ENCODE measurements at regions not wholly inside any gene's neighbourhood (a gene's known extent, or its start where the extent isn't known, plus 50 kb on each side); places are given as distances from the start of the nearest gene placed in this dataset.
"Not testable (repeated sequence)": the region's sequence is repeated elsewhere in the genome, so short reads cannot be mapped to it uniquely, and the experiment has no call there.

- Mint-ChIP-seq H3K4me3 (peak overlapping the region; percentile 94 to 97 (median 95)), H3K4me1 (peaks cover 10 to 14% of the 10 kb centered on the region in 2 donors), H3K27ac (peak overlapping the region; percentile 87 to 96 (median 88))
- DNase-seq: peak; percentile 52 to 54 (median 52)
- not testable (repeated sequence) for H3K27me3 Mint-ChIP-seq (ENCODE audit: low read depth in 3 of 3); H3K36me3 Mint-ChIP-seq; H3K9me3 Mint-ChIP-seq
These were observed 121.3 kb upstream of the ANKH start for GRCh38 chr5:14992751-14993458.

- H3K36me3 Mint-ChIP-seq: no peaks in the 10 kb centered on the region
- H3K4me3 Mint-ChIP-seq: no peak overlapping the region
- DNase-seq: no peak
- no peaks in the 10 kb centered on the region for H3K9me3 Mint-ChIP-seq
- peaks cover 23 to 27% of the 10 kb centered on the region in 2 donors for H3K4me1 Mint-ChIP-seq
- no peak overlapping the region for H3K27ac Mint-ChIP-seq
- peaks cover 0 to 2% (median 0%) of the 10 kb centered on the region in 3 donors for H3K27me3 Mint-ChIP-seq (ENCODE audit: low read depth in 3 of 3)
These were observed 116.6 kb upstream of the ANKH start for GRCh38 chr5:14988223-14988622.

- Mint-ChIP-seq H3K36me3 (no peaks in the 10 kb centered on the region), H3K27me3 (ENCODE audit: low read depth in 3 of 3) (peaks cover 0 to 2% (median 0%) of the 10 kb centered on the region in 3 donors), H3K27ac (no peak overlapping the region), H3K4me3 (no peak overlapping the region), H3K9me3 (no peaks in the 10 kb centered on the region), H3K4me1 (peaks cover 15 to 17% of the 10 kb centered on the region in 2 donors)
- DNase-seq: no peak
These were observed 114.8 kb upstream of the ANKH start for GRCh38 chr5:14986413-14986812.

- peaks cover 15 to 17% of the 10 kb centered on the region in 2 donors for H3K4me1 Mint-ChIP-seq
- no peaks in the 10 kb centered on the region for H3K9me3 Mint-ChIP-seq
- no peak overlapping the region for H3K27ac Mint-ChIP-seq
- H3K36me3 Mint-ChIP-seq: no peaks in the 10 kb centered on the region
- DNase-seq: no peak
- no peak overlapping the region for H3K4me3 Mint-ChIP-seq
- peaks cover 0 to 2% (median 0%) of the 10 kb centered on the region in 3 donors for H3K27me3 Mint-ChIP-seq (ENCODE audit: low read depth in 3 of 3)
These were observed 112.3 kb upstream of the ANKH start for GRCh38 chr5:14983666-14984441.

- Mint-ChIP-seq H3K4me1 (peaks cover 15 to 17% of the 10 kb centered on the region in 2 donors), H3K36me3 (no peaks in the 10 kb centered on the region), H3K4me3 (no peak overlapping the region), H3K9me3 (no peaks in the 10 kb centered on the region), H3K27me3 (ENCODE audit: low read depth in 3 of 3) (no peaks in the 10 kb centered on the region), H3K27ac (no peak overlapping the region)
- DNase-seq: no peak
These were observed 109.1 kb upstream of the ANKH start for GRCh38 chr5:14980698-14981097.

- H3K4me3 Mint-ChIP-seq: no peak overlapping the region
- no peaks in the 10 kb centered on the region for H3K36me3 Mint-ChIP-seq
- no peaks in the 10 kb centered on the region for H3K4me1 Mint-ChIP-seq
- H3K9me3 Mint-ChIP-seq: no peaks in the 10 kb centered on the region
- DNase-seq: no peak
- H3K27me3 Mint-ChIP-seq (ENCODE audit: low read depth in 3 of 3): no peaks in the 10 kb centered on the region
- H3K27ac Mint-ChIP-seq: no peak overlapping the region
These were observed 105.6 kb upstream of the ANKH start for GRCh38 chr5:14977058-14977685.

- no peaks in the 10 kb centered on the region for H3K4me1 Mint-ChIP-seq
- H3K36me3 Mint-ChIP-seq: no peaks in the 10 kb centered on the region
- no peak overlapping the region for H3K4me3 Mint-ChIP-seq
These were observed 104.9 kb upstream of the ANKH start for GRCh38 chr5:14976486-14976885.

GRCh38 chr5:14971873-14972272 is 100.3 kb upstream of the ANKH start:
- H3K36me3 Mint-ChIP-seq: no peaks in the 10 kb centered on the region
- no peaks in the 10 kb centered on the region for H3K4me1 Mint-ChIP-seq
- no peaks in the 10 kb centered on the region for H3K9me3 Mint-ChIP-seq
- no peak overlapping the region for H3K27ac Mint-ChIP-seq
- H3K27me3 Mint-ChIP-seq (ENCODE audit: low read depth in 3 of 3): peaks cover 0 to 9% (median 0%) of the 10 kb centered on the region in 3 donors
- DNase-seq: no peak
- no peak overlapping the region for H3K4me3 Mint-ChIP-seq

More at GRCh38 chr5:14976486-14976885, 104.9 kb upstream of the ANKH start:
- DNase-seq: no peak
- Mint-ChIP-seq H3K27me3 (ENCODE audit: low read depth in 3 of 3) (no peaks in the 10 kb centered on the region), H3K9me3 (no peaks in the 10 kb centered on the region), H3K27ac (no peak overlapping the region)

- H3K4me1 Mint-ChIP-seq: no peaks in the 10 kb centered on the region
- H3K36me3 Mint-ChIP-seq: no peaks in the 10 kb centered on the region
- no peaks in the 10 kb centered on the region for H3K9me3 Mint-ChIP-seq
- no peak overlapping the region for H3K4me3 Mint-ChIP-seq
- peaks cover 3 to 9% (median 4%) of the 10 kb centered on the region in 3 donors for H3K27me3 Mint-ChIP-seq (ENCODE audit: low read depth in 3 of 3)
- no peak for DNase-seq
- no peak overlapping the region for H3K27ac Mint-ChIP-seq
These were observed 97.2 kb upstream of the ANKH start for GRCh38 chr5:14968796-14969195.

- H3K4me1 Mint-ChIP-seq: no peaks in the 10 kb centered on the region
- no peak for DNase-seq
- H3K9me3 Mint-ChIP-seq: no peaks in the 10 kb centered on the region
- H3K4me3 Mint-ChIP-seq: no peak overlapping the region
- no peaks in the 10 kb centered on the region for H3K36me3 Mint-ChIP-seq
- no peak overlapping the region for H3K27ac Mint-ChIP-seq
- H3K27me3 Mint-ChIP-seq (ENCODE audit: low read depth in 3 of 3): peaks cover 3 to 9% (median 4%) of the 10 kb centered on the region in 3 donors
These were observed 95.6 kb upstream of the ANKH start for GRCh38 chr5:14967166-14967565.

- Mint-ChIP-seq H3K27ac (no peak overlapping the region), H3K36me3 (no peaks in the 10 kb centered on the region), H3K4me3 (no peak overlapping the region), H3K9me3 (no peaks in the 10 kb centered on the region), H3K27me3 (ENCODE audit: low read depth in 3 of 3) (peaks cover 4 to 5% (median 5%) of the 10 kb centered on the region in 3 donors), H3K4me1 (no peaks in the 10 kb centered on the region)
- DNase-seq: no peak
These were observed 94.2 kb upstream of the ANKH start for GRCh38 chr5:14965815-14966214.

GRCh38 chr5:14962604-14963003 is 91.0 kb upstream of the ANKH start:
- Mint-ChIP-seq H3K4me3 (no peak overlapping the region), H3K4me1 (no peaks in the 10 kb centered on the region), H3K9me3 (no peaks in the 10 kb centered on the region), H3K27ac (no peak overlapping the region), H3K36me3 (no peaks in the 10 kb centered on the region), H3K27me3 (ENCODE audit: low read depth in 3 of 3) (peaks cover 1 to 6% (median 5%) of the 10 kb centered on the region in 3 donors)
- DNase-seq: no peak

- Mint-ChIP-seq H3K27me3 (ENCODE audit: low read depth in 3 of 3) (peaks cover 0 to 6% (median 2%) of the 10 kb centered on the region in 3 donors), H3K9me3 (no peaks in the 10 kb centered on the region), H3K27ac (no peak overlapping the region), H3K4me1 (no peaks in the 10 kb centered on the region), H3K4me3 (no peak overlapping the region), H3K36me3 (no peaks in the 10 kb centered on the region)
- DNase-seq: no peak
These were observed 88.5 kb upstream of the ANKH start for GRCh38 chr5:14960120-14960462.

GRCh38 chr5:14959399-14960119 is 88.0 kb upstream of the ANKH start:
- DNase-seq: no peak
- Mint-ChIP-seq H3K36me3 (no peaks in the 10 kb centered on the region), H3K4me3 (no peak overlapping the region), H3K4me1 (no peaks in the 10 kb centered on the region), H3K27me3 (ENCODE audit: low read depth in 3 of 3) (peaks cover 0 to 5% (median 2%) of the 10 kb centered on the region in 3 donors), H3K27ac (no peak overlapping the region), H3K9me3 (no peaks in the 10 kb centered on the region)
